GM12878 (cell line): ENCODE measurements at regions not wholly inside any gene's neighbourhood (a gene's known extent, or its start where the extent isn't known, plus 50 kb on each side); places are given as distances from the start of the nearest gene placed in this dataset.

Experiments used
- ASH2L ChIP-seq: fragments of 300-600, 200-600 bp; sonication (generic); IDR thresholded peaks from 2 replicates; pipeline ENCODE4 v1.6.1; 2017; ENCODE audit warnings: low read depth, mild to moderate bottlenecking, borderline replicate concordance
- BCL11A ChIP-seq: IDR thresholded peaks from 2 replicates; pipeline ENCODE4 v1.6.1; 2011; ENCODE audit warnings: low read depth, low read length
- CBX3 ChIP-seq: fragments of 200-600 bp; sonication (generic); IDR thresholded peaks from 2 replicates; pipeline ENCODE4 v1.6.1; 2016; ENCODE audit warnings: low read depth, borderline replicate concordance
- DPF2 ChIP-seq: fragments of 450-650 bp; IDR thresholded peaks from 2 replicates; pipeline ENCODE4 v1.6.1; 2017; ENCODE audit warnings: mild to moderate bottlenecking
- HDGF ChIP-seq: fragments of 450-650 bp; IDR thresholded peaks from 2 replicates; pipeline ENCODE4 v1.6.1; 2016; ENCODE audit warnings: antibody characterized with exemption
- IKZF1 ChIP-seq: fragments of 450-650 bp; conservative IDR thresholded peaks from 2 replicates; pipeline ENCODE4 v1.6.1; 2017; ENCODE audit warnings: antibody characterized with exemption, mild to moderate bottlenecking
- IRF5 ChIP-seq: fragments of 450-650 bp; IDR thresholded peaks from 2 replicates; pipeline ENCODE4 v1.6.1; 2017; ENCODE audit warnings: borderline replicate concordance
- MEF2B ChIP-seq: fragments of 450-650 bp; IDR thresholded peaks from 2 replicates; pipeline ENCODE4 v1.6.1; 2018; ENCODE audit warnings: mild to moderate bottlenecking, moderate library complexity; ENCODE audit not compliant: partially characterized antibody, poor library complexity, severe bottlenecking
- MXI1 ChIP-seq: fragments of 150-350 bp; IDR thresholded peaks from 2 replicates; pipeline ENCODE4 v1.6.1; 2011; ENCODE audit warnings: low read depth, mild to moderate bottlenecking, inconsistent platforms, low read length, improper control_type of control experiment
- PBX3 ChIP-seq: IDR thresholded peaks from 2 replicates; pipeline ENCODE4 v1.6.1; 2011; ENCODE audit warnings: mild to moderate bottlenecking, low read depth, low read length, moderate library complexity; ENCODE audit not compliant: insufficient replicate concordance
- RELA ChIP-seq: fragments of 450-650 bp; IDR thresholded peaks from 2 replicates; pipeline ENCODE4 v1.8.0; 2014; ENCODE audit warnings: borderline replicate concordance; ENCODE audit not compliant: partially characterized antibody
- TCF3 ChIP-seq: IDR thresholded peaks from 2 replicates; pipeline ENCODE4 v1.6.1; 2012; ENCODE audit warnings: low read depth, mild to moderate bottlenecking, low read length, borderline replicate concordance; ENCODE audit not compliant: insufficient read depth
- TF ChIP-seq, protein P1 (sequence below): IDR thresholded peaks from 2 replicates; pipeline ENCODE4 v1.6.1; 2011; ENCODE audit warnings: low read depth, mild to moderate bottlenecking, low read length, moderate library complexity, borderline replicate concordance; ENCODE audit errors: extremely low read depth
- TF ChIP-seq, protein P2 (sequence below): fragments of 450-650 bp; IDR thresholded peaks from 2 replicates; pipeline ENCODE4 v1.6.1; 2016; ENCODE audit warnings: mild to moderate bottlenecking

DNA sequence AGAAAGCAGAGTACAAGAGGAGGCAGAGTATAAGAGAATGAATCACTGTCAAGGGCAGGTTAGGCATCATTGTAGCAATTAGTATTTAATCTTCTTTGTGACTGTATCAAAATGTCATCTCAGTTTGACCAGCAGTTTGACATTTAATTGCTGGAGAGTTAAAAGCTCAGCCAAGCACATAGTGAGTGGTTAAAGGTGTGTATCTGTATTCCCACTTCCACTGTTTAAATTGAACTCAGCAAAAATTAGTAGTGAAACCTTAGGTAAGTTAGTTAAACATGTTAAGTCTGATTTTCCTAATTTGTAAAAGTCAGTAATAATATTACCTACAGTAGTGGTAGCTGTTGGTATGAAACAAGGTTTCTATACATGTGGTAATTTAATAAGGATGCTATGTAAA, 296.4 kb upstream of the MBL2 start (continued):
- TF ChIP-seq HDGF, result no peak
- TF ChIP-seq, protein P1, sequence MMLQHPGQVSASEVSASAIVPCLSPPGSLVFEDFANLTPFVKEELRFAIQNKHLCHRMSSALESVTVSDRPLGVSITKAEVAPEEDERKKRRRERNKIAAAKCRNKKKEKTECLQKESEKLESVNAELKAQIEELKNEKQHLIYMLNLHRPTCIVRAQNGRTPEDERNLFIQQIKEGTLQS, result no peak
- no peak for TF ChIP-seq MXI1
- no peak for TF ChIP-seq IRF5
- peak; percentile 67; the same call in 1 of the 2 replicates for TF ChIP-seq BCL11A
- TF ChIP-seq PBX3, result no peak
- peak; percentile 58; the same call in 1 of the 2 replicates for TF ChIP-seq IKZF1
- no peak for TF ChIP-seq RELA
- TF ChIP-seq, protein P2, sequence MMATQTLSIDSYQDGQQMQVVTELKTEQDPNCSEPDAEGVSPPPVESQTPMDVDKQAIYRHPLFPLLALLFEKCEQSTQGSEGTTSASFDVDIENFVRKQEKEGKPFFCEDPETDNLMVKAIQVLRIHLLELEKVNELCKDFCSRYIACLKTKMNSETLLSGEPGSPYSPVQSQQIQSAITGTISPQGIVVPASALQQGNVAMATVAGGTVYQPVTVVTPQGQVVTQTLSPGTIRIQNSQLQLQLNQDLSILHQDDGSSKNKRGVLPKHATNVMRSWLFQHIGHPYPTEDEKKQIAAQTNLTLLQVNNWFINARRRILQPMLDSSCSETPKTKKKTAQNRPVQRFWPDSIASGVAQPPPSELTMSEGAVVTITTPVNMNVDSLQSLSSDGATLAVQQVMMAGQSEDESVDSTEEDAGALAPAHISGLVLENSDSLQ, result peak; percentile 58
- no peak for TF ChIP-seq TCF3
- peak; percentile 59; the same call in 1 of the 2 replicates for TF ChIP-seq DPF2
- peak; percentile 11 for TF ChIP-seq MEF2B
- TF ChIP-seq CBX3, result no peak
- TF ChIP-seq ASH2L, result no peak
- TF ChIP-seq, all 136 proteins: peak for 13
